Epithelial cell of esophagus (primary cell): ENCODE measurements at regions not wholly inside any gene's neighbourhood (a gene's known extent, or its start where the extent isn't known, plus 50 kb on each side); places are given as distances from the start of the nearest gene placed in this dataset.

Experiments
- DNase-seq: peaks from one replicate; pipeline ENCODE4 v3.0.0; 2010; ENCODE audit warnings: low read depth
- H3K4me3 ChIP-seq: 2 replicates; pipeline ENCODE4 v1.5.1; 2011; ENCODE audit warnings: mild to moderate bottlenecking, low read length, control low read depth
- TF ChIP-seq, protein P1 (sequence below): IDR thresholded peaks from 2 replicates; pipeline ENCODE4 v1.5.1; 2011; ENCODE audit warnings: low read depth, mild to moderate bottlenecking, low read length, control low read depth, inconsistent platforms; ENCODE audit not compliant: insufficient read depth; ENCODE audit errors: missing control alignments

DNA sequence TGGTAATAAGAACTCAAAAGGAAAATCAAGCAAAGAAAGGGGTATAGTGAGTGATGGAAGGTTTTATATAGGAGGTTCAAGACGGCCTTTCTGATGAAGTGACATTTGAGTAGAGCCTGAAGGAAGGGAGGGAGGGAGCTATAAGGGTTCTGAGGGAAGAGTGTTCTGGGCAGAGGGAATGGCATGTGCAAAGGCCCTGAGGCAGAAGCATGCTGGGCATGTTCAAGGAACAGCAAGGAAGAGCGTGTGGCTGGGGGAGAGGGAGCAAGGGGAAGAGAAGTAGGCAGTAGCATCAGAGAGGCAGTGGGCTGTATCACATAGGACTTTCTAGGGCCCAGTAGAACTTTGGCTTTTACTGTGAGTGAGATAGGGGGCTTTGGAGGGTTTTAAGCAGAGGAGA lies 108.9 kb upstream of the NAV2 start:
- DNase-seq = no peak
- no peak overlapping the region for H3K4me3 ChIP-seq

DNA sequence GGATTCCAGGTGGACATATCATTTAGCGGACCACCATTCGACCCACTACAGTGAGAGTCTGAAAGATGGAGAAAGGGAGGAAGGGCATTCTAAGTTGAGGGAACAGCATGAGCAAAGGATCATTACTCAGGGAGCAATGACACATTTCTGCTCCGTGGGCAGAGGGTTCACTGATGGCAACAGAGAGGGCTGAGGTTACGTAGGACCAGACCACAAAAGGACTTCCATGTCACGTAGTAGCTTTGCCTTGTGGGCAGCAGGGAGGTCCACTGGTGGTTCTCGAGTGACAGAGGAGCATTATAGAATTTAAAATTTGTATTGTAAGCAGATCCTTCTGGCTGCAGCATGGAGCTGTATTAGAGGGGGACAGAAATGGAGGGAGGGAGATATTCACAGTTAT lies 109.7 kb upstream of the NAV2 start:
- no peak overlapping the region for H3K4me3 ChIP-seq
- DNase-seq = no peak

More for the DNA sequence above, 108.9 kb upstream of the NAV2 start:
- TF ChIP-seq, protein P1, sequence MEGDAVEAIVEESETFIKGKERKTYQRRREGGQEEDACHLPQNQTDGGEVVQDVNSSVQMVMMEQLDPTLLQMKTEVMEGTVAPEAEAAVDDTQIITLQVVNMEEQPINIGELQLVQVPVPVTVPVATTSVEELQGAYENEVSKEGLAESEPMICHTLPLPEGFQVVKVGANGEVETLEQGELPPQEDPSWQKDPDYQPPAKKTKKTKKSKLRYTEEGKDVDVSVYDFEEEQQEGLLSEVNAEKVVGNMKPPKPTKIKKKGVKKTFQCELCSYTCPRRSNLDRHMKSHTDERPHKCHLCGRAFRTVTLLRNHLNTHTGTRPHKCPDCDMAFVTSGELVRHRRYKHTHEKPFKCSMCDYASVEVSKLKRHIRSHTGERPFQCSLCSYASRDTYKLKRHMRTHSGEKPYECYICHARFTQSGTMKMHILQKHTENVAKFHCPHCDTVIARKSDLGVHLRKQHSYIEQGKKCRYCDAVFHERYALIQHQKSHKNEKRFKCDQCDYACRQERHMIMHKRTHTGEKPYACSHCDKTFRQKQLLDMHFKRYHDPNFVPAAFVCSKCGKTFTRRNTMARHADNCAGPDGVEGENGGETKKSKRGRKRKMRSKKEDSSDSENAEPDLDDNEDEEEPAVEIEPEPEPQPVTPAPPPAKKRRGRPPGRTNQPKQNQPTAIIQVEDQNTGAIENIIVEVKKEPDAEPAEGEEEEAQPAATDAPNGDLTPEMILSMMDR = no peak

DNA sequence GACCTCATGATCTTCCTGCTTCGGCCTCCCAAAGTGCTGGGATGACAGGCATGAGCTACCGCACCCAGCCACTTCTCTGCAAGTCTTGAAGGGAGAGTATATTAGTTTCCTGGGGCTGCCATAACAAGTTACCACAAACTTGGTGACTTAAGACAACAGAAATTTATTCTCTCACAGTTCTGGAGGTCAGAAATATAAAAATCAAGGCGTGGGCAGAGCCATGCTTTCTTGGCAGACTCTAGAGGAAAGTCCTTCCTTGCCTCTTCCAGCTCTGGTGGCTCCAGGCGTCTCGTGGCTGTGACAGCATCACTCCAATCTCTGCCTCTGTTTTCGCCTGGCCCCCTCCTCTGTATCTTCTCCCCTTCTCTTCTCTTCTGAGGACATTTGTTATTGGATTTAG lies 110.2 kb upstream of the NAV2 start:
- no peak for DNase-seq
- TF ChIP-seq, protein P1 = no peak
- H3K4me3 ChIP-seq = no peak overlapping the region

More for the DNA sequence above, 109.7 kb upstream of the NAV2 start:
- TF ChIP-seq, protein P1 = no peak

DNA sequence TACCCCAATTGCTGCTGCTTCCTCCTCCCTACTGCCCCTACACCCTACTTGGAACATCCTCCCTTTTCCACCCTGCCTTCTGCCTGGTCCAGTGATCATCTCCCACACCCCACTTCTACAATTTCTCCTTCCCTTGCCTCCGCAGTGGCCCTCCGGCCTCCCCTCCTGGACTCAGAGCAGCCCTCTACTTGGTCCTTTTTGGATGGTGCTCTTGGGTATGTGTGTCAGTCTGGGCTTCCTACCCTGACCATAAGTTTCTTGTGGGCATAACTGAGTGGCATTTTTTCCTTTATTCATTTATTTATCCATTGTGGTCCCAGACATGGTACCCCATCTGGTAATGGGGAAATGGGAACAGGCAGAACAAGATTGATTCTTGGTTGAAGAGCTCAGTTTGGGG lies 111.4 kb upstream of the NAV2 start:
- H3K4me3 ChIP-seq = no peak overlapping the region
- TF ChIP-seq, protein P1 = no peak

DNA sequence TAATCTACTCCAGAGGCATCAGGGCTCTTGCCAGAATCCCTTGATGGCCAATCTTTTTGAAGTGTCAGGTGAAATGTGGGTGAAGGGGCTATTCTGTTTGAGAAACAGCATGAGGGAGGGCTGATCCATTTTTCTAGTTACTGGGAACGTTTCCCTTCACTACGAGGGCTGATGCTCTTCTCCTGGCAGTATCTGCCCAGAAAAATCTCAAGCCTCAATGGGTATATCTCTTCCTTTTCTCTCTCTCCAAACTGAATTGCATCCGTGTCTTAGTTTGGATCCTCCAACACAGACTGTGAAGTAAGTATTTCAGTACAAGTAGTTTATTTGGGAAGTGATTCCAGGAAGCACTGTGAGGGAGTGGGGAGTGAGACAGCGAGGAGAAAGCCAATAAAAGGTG lies 113.0 kb upstream of the NAV2 start:
- H3K4me3 ChIP-seq = no peak overlapping the region
- TF ChIP-seq, protein P1 = no peak
- DNase-seq = no peak

More for the DNA sequence above, 111.4 kb upstream of the NAV2 start:
- DNase-seq = no peak

DNA sequence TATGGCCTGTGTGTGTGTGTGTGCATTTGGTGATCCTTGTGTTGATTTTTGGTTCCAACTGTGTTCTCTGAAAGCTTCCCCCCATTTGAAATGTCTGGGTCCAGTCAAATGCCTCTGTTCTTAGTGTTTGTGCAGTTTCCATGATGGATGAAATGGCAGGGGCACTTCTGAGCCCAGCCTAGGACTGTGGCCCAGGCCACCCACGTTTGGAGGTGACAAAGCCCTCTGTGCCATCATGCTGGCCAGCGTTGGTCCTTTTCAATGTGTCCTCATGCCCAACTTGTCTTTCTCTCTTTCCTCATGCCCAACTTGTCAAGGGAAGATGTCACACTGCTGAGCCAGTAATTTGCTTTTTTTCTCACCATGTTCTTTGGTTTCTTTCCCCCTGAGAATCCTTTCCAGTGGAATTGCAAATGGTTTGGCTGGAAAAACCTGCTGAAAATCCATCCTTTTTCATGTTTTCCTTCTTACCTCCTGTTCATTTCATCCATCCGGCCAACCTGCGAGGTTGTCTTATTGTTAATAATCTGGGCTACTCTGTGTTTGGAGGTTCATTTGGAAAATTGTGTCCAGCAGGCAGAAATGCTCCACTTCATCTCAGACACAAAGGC lies 113.7 kb upstream of the NAV2 start:
- TF ChIP-seq, protein P1 = no peak
- DNase-seq = no peak
- no peak overlapping the region for H3K4me3 ChIP-seq

DNA sequence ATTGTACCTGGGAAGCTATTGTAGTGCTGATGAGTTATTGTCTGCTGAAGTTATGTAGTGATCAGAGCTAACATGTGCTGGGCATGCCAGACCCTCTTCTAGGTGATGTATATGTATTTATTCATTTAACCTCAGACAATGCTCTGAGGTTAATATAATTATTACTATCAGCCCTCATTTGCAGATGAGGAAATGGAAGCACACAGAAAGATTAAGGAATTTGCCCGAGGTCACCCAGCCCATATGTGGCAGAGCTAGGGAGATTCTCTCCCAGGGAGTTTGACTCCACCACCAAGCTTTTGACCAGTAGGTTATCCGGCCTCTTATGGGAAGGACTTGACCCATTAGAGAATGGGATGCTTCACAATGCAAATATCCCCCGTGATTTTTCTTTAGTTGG lies 114.2 kb upstream of the NAV2 start:
- TF ChIP-seq, protein P1 = no peak
- no peak overlapping the region for H3K4me3 ChIP-seq
- no peak for DNase-seq
